ENCODE measurements at regions not wholly inside any gene's neighbourhood (a gene's known extent, or its start where the extent isn't known, plus 50 kb on each side); places are given as distances from the start of the nearest gene placed in this dataset.
"Not testable (repeated sequence)": the region's sequence is repeated elsewhere in the genome, so short reads cannot be mapped to it uniquely, and the experiment has no call there.

GRCh38 chr10:21292763-21293517 lies 232.5 kb downstream of the SKIDA1 start:
- DNase-seq (ENCODE audit: low spot score), result peak; percentile 65

- DNase-seq (ENCODE audit: low spot score), result no peak
These were observed 234.9 kb downstream of the SKIDA1 start for GRCh38 chr10:21290499-21291160.

DNA sequence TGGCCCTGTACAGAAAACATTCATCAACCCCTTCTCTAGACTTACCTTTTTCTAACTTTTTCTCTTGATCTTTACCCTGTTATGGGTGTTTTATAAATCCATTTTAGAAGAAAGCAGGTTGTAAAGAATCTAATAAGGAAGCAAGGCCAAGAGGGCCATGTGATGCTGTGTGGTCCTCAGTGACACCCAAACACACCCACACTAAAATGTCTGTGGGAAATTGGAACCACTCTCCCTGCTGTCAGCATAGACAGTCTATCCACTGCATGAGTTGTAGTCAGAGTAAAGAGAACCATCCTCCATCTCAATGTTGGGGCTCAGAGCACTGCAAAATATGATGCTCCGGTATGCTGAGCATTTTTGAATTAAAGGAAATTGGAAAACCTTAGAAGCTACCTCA lies 235.5 kb downstream of the SKIDA1 start:
- DNase-seq (ENCODE audit: low spot score), result no peak

DNA sequence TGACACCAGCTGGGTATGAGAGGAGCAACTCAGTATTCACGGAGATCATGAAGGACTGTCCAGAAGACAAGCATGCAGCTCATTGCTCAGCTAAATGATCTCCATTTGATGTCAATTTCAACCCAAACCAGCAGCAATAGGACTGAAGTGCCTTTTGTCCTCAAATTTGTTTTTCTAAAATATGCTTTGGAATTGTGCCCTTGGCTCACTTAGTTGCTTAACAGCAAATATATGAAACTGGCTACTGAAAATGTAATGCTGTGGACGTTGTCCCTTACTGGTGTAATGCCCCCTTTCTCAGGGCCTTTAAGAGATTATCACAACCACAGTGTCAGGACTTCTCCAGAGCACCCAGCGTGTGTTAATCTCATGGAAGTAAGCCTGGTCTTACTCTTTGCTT lies 236.2 kb downstream of the SKIDA1 start:
- no peak for DNase-seq (ENCODE audit: low spot score)

DNA sequence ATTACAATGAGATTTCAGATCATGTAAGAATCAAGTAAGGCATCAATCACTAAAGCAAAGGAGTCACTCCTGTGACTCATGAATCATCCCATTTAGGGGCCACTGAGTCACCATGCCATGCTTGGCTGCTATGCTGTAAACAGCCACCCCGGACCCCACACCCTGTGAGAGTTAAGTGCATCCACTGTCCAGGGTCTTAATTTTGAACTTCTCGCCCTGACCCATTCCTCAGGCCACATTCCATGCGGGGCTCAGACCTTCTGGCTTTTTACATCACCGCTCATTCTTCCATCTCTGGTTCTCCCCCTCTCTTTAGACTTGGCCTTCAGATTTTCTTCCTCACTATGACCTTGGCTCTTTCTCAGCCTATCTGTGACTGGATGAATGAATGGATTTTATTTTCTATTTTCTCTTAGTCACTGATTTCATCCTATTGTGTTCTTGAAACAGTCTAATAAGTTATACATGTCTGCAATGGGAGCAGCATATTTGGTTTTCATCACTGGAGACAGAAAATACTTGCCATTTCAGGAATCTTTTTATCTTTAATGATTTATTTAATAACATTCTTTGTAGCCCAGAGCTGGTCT lies 239.6 kb downstream of the SKIDA1 start:
- DNase-seq (ENCODE audit: low spot score), result no peak

- DNase-seq (ENCODE audit: low spot score), result no peak
These were observed 240.3 kb downstream of the SKIDA1 start for GRCh38 chr10:21285207-21285606.

- DNase-seq (ENCODE audit: low spot score), result no peak
These were observed 241.2 kb downstream of the SKIDA1 start for GRCh38 chr10:21284301-21284700.

DNA sequence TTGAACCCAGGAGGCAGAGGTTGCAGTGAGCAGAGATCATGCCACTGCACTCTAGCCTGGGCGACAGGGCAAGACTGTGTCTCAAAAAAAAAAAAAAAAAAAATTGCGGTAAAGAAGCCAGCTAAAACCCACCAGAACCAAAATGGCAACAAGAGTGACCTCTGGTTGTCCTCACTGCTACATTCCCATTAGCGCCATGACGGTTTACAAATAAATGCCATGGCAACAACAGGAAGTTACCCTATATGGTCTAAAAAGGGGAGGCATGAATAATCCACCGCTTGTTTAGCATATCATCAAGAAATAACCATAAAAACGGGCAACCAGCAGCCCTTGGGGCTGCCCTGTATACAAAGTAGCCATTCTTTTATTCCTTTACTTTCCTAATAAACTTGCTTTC lies 242.4 kb downstream of the SKIDA1 start:
- not testable (repeated sequence) for DNase-seq (ENCODE audit: low spot score)

GRCh38 chr10:21281765-21282484 lies 243.6 kb downstream of the SKIDA1 start:
- no peak for DNase-seq (ENCODE audit: low spot score)

- DNase-seq (ENCODE audit: low spot score), result no peak
These were observed 244.4 kb downstream of the SKIDA1 start for GRCh38 chr10:21280971-21281572.

- DNase-seq (ENCODE audit: low spot score), result no peak
These were observed 245.4 kb downstream of the SKIDA1 start for GRCh38 chr10:21280037-21280436.

DNA sequence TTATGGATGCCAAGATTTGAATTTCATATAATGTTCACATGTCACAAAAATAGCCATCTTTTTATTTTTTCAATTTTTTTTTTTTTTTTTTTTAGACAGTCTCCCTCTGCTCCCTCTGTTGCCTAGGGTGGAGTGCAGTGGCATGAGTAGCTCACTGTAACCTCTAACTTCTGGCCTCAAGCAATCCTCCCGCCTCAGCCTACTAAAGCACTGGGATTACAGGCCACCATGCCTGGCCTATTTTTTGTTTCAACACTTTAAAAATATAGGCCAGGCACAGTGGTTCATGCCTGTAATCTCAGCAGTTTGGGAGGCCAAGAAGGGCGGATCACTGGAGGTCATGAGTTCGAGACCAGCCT lies 246.3 kb downstream of the SKIDA1 start:
- no peak for DNase-seq (ENCODE audit: low spot score)

DNA sequence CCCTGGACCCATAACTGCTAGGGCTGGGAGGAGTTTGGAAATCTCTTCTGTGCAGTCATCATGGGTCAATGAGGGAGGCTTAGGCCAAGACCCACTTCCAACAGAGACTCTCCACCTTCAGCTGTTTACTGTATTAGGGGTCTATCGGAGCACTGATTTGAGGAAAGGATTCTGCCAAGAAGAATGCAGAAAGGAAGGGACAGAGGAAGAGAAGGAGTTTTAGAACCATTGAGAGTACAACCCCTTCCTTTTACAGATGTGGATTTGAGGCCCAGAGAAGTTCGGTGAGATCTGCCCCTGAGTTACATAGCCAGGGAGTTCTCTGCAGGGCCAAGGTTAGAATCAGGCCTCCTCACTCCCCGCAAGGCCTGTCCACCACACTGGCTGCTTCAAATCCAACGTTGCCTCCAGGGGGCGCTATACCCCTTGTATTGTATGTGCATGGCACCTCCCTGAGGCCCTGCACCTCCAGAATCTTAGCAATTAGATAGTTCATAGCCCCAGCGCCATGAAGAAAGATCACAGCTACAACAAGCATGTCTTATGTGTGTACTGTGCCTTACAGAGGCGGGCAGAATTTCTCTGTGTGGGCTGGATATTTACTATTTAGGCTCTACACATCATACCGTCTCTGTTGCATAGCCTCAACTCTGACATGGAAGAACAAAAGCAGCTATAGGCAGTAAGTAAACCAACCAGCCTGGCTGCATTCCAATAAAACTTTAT lies 246.8 kb downstream of the SKIDA1 start:
- peak; percentile 93 for DNase-seq (ENCODE audit: low spot score)

DNA sequence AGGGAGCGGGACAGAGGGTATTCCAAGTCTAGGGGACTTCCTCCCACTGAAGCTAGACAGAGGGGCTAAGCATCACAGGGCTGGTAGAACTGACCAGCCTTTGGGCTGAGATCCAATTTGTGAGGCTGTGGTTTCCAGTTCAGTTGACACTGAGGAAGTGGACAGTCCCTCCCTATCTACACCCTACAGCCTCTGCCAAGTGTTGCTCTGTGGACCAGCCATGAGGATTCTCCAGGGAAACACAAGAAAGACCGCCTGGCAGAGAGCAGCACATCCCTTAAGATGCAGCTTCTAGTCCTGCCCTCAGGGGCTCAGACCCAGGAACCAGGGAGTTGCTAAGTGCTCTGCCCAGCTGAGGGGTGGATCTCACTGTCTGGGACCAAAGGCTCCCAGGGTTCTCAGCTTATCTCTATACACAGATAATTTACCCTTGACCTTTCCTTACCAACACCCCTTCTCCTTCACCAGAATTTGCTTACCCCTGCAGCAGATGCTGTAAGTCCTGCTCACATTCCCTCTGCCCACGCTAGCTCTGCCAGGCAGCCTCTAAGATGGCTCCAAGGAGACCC lies 252.0 kb downstream of the SKIDA1 start:
- DNase-seq (ENCODE audit: low spot score), result no peak

DNA sequence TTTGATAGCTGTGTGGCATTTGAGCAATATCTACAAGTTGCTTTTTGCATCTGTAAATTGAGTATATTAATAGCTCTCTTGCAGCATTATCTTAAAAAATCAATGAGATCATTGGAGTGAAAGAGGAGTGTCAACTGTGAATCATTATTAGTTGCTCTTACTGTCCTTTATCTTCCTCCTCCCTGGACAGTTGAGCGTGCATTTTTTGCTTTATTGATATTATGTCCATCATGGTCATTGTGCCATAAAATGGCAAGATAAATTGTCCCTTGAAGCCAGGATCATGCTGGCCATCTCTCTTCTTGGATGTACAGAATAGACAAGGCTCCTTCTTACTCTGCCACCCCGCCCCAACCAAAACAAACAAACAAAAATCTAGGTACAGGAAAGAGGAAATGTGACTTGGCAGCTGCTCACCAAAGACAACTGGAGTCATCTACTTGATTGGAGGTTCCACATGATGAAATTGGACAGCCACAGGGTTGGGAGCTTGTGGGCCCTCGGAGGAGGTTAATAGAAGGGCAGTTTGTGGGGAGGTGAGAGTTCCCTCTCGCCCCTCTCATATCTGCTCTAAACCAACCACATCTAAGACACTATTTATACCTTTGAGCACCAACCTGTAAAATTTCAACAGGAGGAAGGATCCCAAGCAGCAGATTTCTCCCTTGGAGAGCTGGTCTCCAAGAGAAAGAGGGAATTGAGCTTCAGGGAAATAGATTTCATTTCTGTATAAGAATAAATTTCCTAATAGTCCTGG lies 252.7 kb downstream of the SKIDA1 start:
- no peak for DNase-seq (ENCODE audit: low spot score)

DNA sequence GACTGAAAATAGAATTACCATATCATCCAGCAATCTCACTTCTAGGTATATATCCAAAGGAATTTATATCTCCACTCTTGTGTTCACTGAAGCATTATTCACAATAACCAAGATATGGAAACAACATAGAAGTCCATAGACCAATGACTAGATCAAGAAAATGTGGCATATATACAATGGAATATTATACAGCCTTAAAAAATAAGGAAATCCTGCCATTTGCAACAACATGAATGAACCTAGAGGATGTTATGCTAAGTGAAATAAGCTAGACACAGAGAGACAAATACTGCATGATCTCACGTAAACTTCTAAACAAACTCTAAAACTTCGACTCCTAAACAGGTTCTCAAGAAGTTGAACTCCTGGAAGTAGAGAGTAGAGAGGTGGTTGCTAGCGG lies 254.5 kb downstream of the SKIDA1 start:
- DNase-seq (ENCODE audit: low spot score), result no peak

- no peak for DNase-seq (ENCODE audit: low spot score)
These were observed 256.2 kb downstream of the SKIDA1 start for GRCh38 chr10:21269289-21269688.

DNA sequence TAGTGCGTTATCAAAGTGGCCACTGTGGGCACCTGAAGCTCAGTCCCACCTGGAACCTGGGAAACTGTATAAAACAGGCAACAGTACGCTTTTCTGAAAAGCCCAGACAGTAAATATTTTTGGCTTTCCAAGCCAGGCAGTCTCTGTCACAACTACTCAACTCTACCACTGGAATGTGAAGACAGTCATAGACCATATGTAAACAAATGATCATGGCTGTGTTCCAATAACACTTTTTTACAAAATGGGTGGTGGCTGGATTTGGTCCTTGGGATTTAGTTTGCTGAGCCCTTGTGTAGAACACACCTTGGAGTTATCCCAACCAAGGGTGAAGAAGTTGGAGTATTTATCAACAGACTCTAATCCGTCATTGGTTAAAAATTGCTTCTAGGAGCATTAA lies 259.9 kb downstream of the SKIDA1 start:
- DNase-seq (ENCODE audit: low spot score), result no peak

DNA sequence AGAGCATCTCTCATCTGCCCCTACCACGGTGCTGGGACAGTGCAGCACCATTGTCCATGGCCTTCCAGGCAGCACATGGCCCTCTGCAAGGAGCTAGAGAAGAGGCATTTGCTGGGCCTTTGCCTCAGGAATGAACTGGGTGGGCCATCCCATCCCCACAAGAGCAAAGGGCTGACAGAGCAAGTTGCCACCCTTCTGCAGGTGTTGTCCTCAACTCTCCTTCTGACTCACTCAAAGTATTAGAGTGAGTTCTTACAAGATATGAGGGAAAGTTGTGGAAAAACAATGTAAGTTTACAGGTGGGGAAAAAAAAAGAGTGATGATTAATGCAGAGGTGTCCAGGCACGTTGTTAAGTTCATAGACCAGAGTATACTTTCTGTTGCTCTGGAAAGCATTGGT lies 261.2 kb downstream of the SKIDA1 start:
- DNase-seq (ENCODE audit: low spot score), result no peak

DNA sequence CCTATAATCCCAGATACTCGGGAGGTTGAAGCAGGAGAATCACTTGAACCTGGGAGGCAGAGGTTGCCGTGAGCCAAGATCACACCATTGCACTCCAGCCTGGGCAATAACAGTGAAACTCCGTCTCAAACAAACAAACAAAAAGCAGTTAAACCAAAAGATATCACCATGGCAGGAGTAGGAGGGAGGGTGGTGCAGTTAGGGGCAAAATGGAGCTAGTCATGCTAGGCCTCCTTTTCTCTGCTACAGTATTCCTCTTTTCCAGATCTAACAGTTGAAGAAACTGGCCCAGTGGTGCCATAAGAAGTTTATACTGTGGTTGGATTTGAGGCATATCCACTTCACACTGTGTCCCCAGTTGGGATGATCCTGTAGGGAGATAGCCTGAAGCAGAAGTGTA lies 261.6 kb downstream of the SKIDA1 start:
- no peak for DNase-seq (ENCODE audit: low spot score)
